ENCODE measurements at regions not wholly inside any gene's neighbourhood (a gene's known extent, or its start where the extent isn't known, plus 50 kb on each side); places are given as distances from the start of the nearest gene placed in this dataset.

GRCh38 chr1:217053676-217054075 is 330.4 kb upstream of the ESRRG start:
- intact Hi-C loops (cut with DNase I; ENCODE audit: low total_unique reads): no loop called here
- DNase-seq: no peak
- Histone ChIP-seq H3K4me3 (no peak overlapping the region), H3K9me3 (no peaks in the 10 kb centered on the region), H3K4me1 (no peaks in the 10 kb centered on the region), H3K27me3 (no peaks in the 10 kb centered on the region), H3K36me3 (no peaks in the 10 kb centered on the region), H3K27ac (no peak overlapping the region)
- WGBS, 2 donors (ENCODE audit: low coverage in 1 of 2): 89 to 90% methylated on average over 3 of the region's 3 CpGs
- TF ChIP-seq EP300 (IDR thresholded peaks at IDR 0.05; ENCODE audit: low read depth) (no peak), POLR2AphosphoS5 (IDR thresholded peaks at IDR 0.05) (no peak), CTCF (IDR thresholded peaks at IDR 0.05) (no peak), POLR2A (IDR thresholded peaks at IDR 0.05) (no peak)
- in situ Hi-C loops (cut with MboI; ENCODE audit: low pct_ligation_motif_present in 1 of 4, low pct_unique_long_range_greater_than_20kb in 1 of 4, low sequenced_read_pairs in 3 of 4): no loop called here

DNA sequence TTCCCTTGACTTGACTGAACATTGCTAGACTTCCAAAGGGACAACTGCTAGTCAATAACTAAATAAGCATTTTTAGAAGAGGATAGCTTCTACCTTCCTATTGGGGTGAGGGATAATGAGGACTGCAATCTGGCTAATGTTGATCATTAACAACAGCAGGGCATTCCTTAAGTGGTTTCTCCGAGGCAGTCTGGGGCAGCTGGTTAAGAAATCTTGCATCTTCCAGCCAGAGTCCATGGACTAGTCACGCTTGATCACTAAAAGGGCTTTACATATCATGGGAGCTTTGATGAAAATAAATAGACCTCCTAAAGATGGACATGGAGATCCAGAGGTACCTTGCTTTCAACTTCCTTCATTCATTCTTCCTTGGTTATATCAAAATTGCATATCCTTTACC is 329.4 kb upstream of the ESRRG start:
- no peak for TF ChIP-seq POLR2A (IDR thresholded peaks at IDR 0.05)
- TF ChIP-seq POLR2AphosphoS5 (IDR thresholded peaks at IDR 0.05): no peak
- no peak for TF ChIP-seq EP300 (IDR thresholded peaks at IDR 0.05; ENCODE audit: low read depth)
- no peak for TF ChIP-seq CTCF (IDR thresholded peaks at IDR 0.05)
- H3K9me3 ChIP-seq: no peaks in the 10 kb centered on the region
- no peak overlapping the region for H3K27ac ChIP-seq

GRCh38 chr1:217052196-217052595 is 329.0 kb upstream of the ESRRG start:
- Histone ChIP-seq H3K4me1 (no peaks in the 10 kb centered on the region), H3K27me3 (no peaks in the 10 kb centered on the region), H3K4me3 (no peak overlapping the region), H3K36me3 (no peaks in the 10 kb centered on the region), H3K27ac (no peak overlapping the region), H3K9me3 (no peaks in the 10 kb centered on the region)
- no peak for DNase-seq
- WGBS, 2 donors (ENCODE audit: low coverage in 1 of 2): 56 to 62% methylated on average over 2 of the region's 2 CpGs
- in situ Hi-C loops (cut with MboI; ENCODE audit: low pct_ligation_motif_present in 1 of 4, low pct_unique_long_range_greater_than_20kb in 1 of 4, low sequenced_read_pairs in 3 of 4): no loop called here
- intact Hi-C loops (cut with DNase I; ENCODE audit: low total_unique reads): no loop called here
- TF ChIP-seq POLR2AphosphoS5 (IDR thresholded peaks at IDR 0.05) (no peak), POLR2A (IDR thresholded peaks at IDR 0.05) (no peak), EP300 (IDR thresholded peaks at IDR 0.05; ENCODE audit: low read depth) (no peak), CTCF (IDR thresholded peaks at IDR 0.05) (no peak)

More for the DNA sequence above, 329.4 kb upstream of the ESRRG start:
- no peak overlapping the region for H3K4me3 ChIP-seq
- intact Hi-C loops (cut with DNase I; ENCODE audit: low total_unique reads) (no loop called here), in situ Hi-C loops (cut with MboI; ENCODE audit: low pct_ligation_motif_present in 1 of 4, low pct_unique_long_range_greater_than_20kb in 1 of 4, low sequenced_read_pairs in 3 of 4) (no loop called here)
- H3K36me3 ChIP-seq: no peaks in the 10 kb centered on the region
- 70% methylated on average over 2 of the region's 2 CpGs; no CpG with 5 or more reads in 1 of the 2 donors for WGBS, 2 donors (ENCODE audit: low coverage in 1 of 2)
- no peak for DNase-seq
- H3K4me1 ChIP-seq: no peaks in the 10 kb centered on the region
- H3K27me3 ChIP-seq: no peaks in the 10 kb centered on the region

GRCh38 chr1:217049721-217050120 is 326.5 kb upstream of the ESRRG start:
- Histone ChIP-seq H3K27ac (no peak overlapping the region), H3K4me3 (no peak overlapping the region), H3K4me1 (no peaks in the 10 kb centered on the region), H3K9me3 (no peaks in the 10 kb centered on the region), H3K27me3 (no peaks in the 10 kb centered on the region), H3K36me3 (no peaks in the 10 kb centered on the region)
- in situ Hi-C loops (cut with MboI; ENCODE audit: low pct_ligation_motif_present in 1 of 4, low pct_unique_long_range_greater_than_20kb in 1 of 4, low sequenced_read_pairs in 3 of 4) (no loop called here), intact Hi-C loops (cut with DNase I; ENCODE audit: low total_unique reads) (no loop called here)
- DNase-seq: no peak
- WGBS, 2 donors (ENCODE audit: low coverage in 1 of 2): 57 to 58% methylated on average over 2 of the region's 2 CpGs
- TF ChIP-seq POLR2A (IDR thresholded peaks at IDR 0.05): no peak
- no peak for TF ChIP-seq CTCF (IDR thresholded peaks at IDR 0.05)
- no peak for TF ChIP-seq POLR2AphosphoS5 (IDR thresholded peaks at IDR 0.05)
- no peak for TF ChIP-seq EP300 (IDR thresholded peaks at IDR 0.05; ENCODE audit: low read depth)
